A549 (cell line): ENCODE measurements at regions not wholly inside any gene's neighbourhood (a gene's known extent, or its start where the extent isn't known, plus 50 kb on each side); places are given as distances from the start of the nearest gene placed in this dataset.

ENCODE experiments used
- ATAC-seq, 2 experiments: fragments of 200-7000 bp in 1 of 2; fragments of >200 bp in 1 of 2; cut with Nextera tagmentation in 1 of 2; cut with Tn5 transposase in 1 of 2; 3 replicates each; pipeline versions ENCODE4 v1.8.0 to v1.9.1; 2018 to 2020; ENCODE audit warnings: mild to moderate bottlenecking in 1 of 2, moderate library complexity in 1 of 2
- CTCF ChIA-PET: fragments of 300-600 bp; sonication (Branson Sonifier 250); formaldehyde crosslinking; extraction: SDS; loops from one replicate; lab custom pipeline; 2021; ENCODE audit warnings: antibody characterized with exemption, inconsistent platforms; lab: Yijun Ruan, JAX
- POLR2A ChIA-PET: fragments of 350-600 bp; formaldehyde crosslinking; extraction: SDS; loops from one replicate; lab custom pipeline; 2021; ENCODE audit warnings: antibody characterized with exemption, inconsistent platforms; lab: Yijun Ruan, JAX
- DNase-seq, 2 experiments: peaks; one replicate each; pipeline versions ENCODE4 v3.0.0 to v3.0.0-alpha.2; 2011 to 2016; ENCODE audit warnings: low read depth in 1 of 2, low spot score in 1 of 2
- FAIRE-seq: peaks from 2 replicates; lab custom pipeline; 2011; peaks lifted over from hg19 to GRCh38; lab: Jason Lieb, UNC
- H3K27ac ChIP-seq, 2 experiments: fragments of >200 bp; sonication (Bioruptor Twin); formaldehyde crosslinking; 3 replicates each; pipeline ENCODE4 v1.5.1; 2016 to 2017
- H3K4me1 ChIP-seq: fragments of >200 bp; sonication (Bioruptor Twin); formaldehyde crosslinking; 3 replicates; pipeline ENCODE4 v1.6.1; 2016
- H3K4me2 ChIP-seq: fragments of >200 bp; sonication (Bioruptor Twin); formaldehyde crosslinking; 3 replicates; pipeline ENCODE4 v1.6.1; 2016
- H3K4me3 ChIP-seq: fragments of >200 bp; sonication (Bioruptor Twin); formaldehyde crosslinking; 3 replicates; pipeline ENCODE4 v1.5.1; 2016
- H3K9me3 ChIP-seq: fragments of >200 bp; sonication (Bioruptor Twin); formaldehyde crosslinking; 3 replicates; pipeline ENCODE4 v1.6.1; 2016
- CBX2 ChIP-seq: fragments of 200-600 bp; sonication (generic); IDR thresholded peaks from 2 replicates; pipeline ENCODE4 v1.6.1; 2016; ENCODE audit warnings: low read depth, mild to moderate bottlenecking, borderline replicate concordance
- CBX8 ChIP-seq: fragments of 200-600 bp; sonication (generic); IDR thresholded peaks from 2 replicates; pipeline ENCODE4 v1.6.1; 2016
- CHD4 ChIP-seq: fragments of 200-600 bp; sonication (generic); IDR thresholded peaks from 2 replicates; pipeline ENCODE4 v1.6.1; 2016; ENCODE audit warnings: antibody characterized with exemption, mild to moderate bottlenecking, borderline replicate concordance
- EHMT2 ChIP-seq: fragments of 200-600 bp; sonication (generic); IDR thresholded peaks from 2 replicates; pipeline ENCODE4 v1.6.1; 2016; ENCODE audit warnings: antibody characterized with exemption, low read depth, mild to moderate bottlenecking, moderate library complexity
- ESRRA ChIP-seq: fragments of 150-350 bp; IDR thresholded peaks from 2 replicates; pipeline ENCODE4 v1.6.1; 2014; ENCODE audit warnings: mild to moderate bottlenecking, low read length, borderline replicate concordance
- FOSL2 ChIP-seq, 2 experiments: fragments of 450-650 bp in 1 of 2; fragments of >200 bp in 1 of 2; sonication (Bioruptor Twin) in 1 of 2; formaldehyde crosslinking; IDR thresholded peaks; 2 replicates each; pipeline versions ENCODE4 v1.5.0 to v1.6.1; 2016 to 2020; ENCODE audit warnings: mild to moderate bottlenecking in 1 of 2, moderate library complexity in 1 of 2
- HEYL ChIP-seq: fragments of 250-450 bp; sonication (Bioruptor Pico); IDR thresholded peaks from 2 replicates; pipeline ENCODE4 v1.8.0; 2021; ENCODE audit warnings: mild to moderate bottlenecking, moderate library complexity
- HOXA7 ChIP-seq: fragments of 250-450 bp; sonication (Bioruptor Pico); IDR thresholded peaks from 2 replicates; pipeline ENCODE4 v1.5.0; 2020; ENCODE audit warnings: mild to moderate bottlenecking, moderate library complexity
- HOXB13 ChIP-seq: fragments of 250-450 bp; sonication (Bioruptor Pico); IDR thresholded peaks from 2 replicates; pipeline ENCODE4 v1.5.0; 2020; ENCODE audit warnings: low read depth, mild to moderate bottlenecking, moderate library complexity
- JUNB ChIP-seq: fragments of >200 bp; sonication (Bioruptor Twin); formaldehyde crosslinking; IDR thresholded peaks from 2 replicates; pipeline ENCODE4 v1.6.1; 2016
- KDM5A ChIP-seq: fragments of 200-600 bp; sonication (generic); IDR thresholded peaks from 2 replicates; pipeline ENCODE4 v1.6.1; 2016; ENCODE audit warnings: antibody characterized with exemption, mild to moderate bottlenecking
- MAFK ChIP-seq: fragments of 450-650 bp; IDR thresholded peaks from 2 replicates; pipeline ENCODE4 v1.6.1; 2014; ENCODE audit not compliant: partially characterized antibody
- MAZ ChIP-seq: fragments of 150-350 bp; IDR thresholded peaks from 2 replicates; pipeline ENCODE4 v1.6.1; 2014; ENCODE audit warnings: antibody characterized with exemption, low read depth, low read length, borderline replicate concordance
- MYC ChIP-seq: IDR thresholded peaks from 2 replicates; pipeline ENCODE4 v1.6.1; 2012; ENCODE audit warnings: mild to moderate bottlenecking, inconsistent platforms, low read length, improper control_type of control experiment, borderline replicate concordance
- NFE2L2 ChIP-seq: fragments of 150-350 bp; conservative IDR thresholded peaks from 2 replicates; pipeline ENCODE4 v1.6.1; 2014; ENCODE audit warnings: low read length
- RAD21 ChIP-seq, 2 experiments: fragments of >200 bp in 1 of 2; sonication (Bioruptor Twin) in 1 of 2; formaldehyde crosslinking in 1 of 2; IDR thresholded peaks in 1 of 2; conservative IDR thresholded peaks in 1 of 2; 2 replicates in 1 of 2; 3 replicates in 1 of 2; pipeline ENCODE4 v1.6.1; 2012 to 2018; ENCODE audit warnings: inconsistent platforms in 1 of 2
- RNF2 ChIP-seq: fragments of 200-600 bp; sonication (generic); IDR thresholded peaks from 2 replicates; pipeline ENCODE4 v1.6.1; 2016; ENCODE audit warnings: low read depth, mild to moderate bottlenecking, antibody characterized with exemption, moderate library complexity, borderline replicate concordance
- SMC3 ChIP-seq: fragments of >200 bp; sonication (Bioruptor Twin); formaldehyde crosslinking; IDR thresholded peaks from 3 replicates; pipeline ENCODE4 v1.6.1; 2018; ENCODE audit warnings: inconsistent platforms
- TP53 ChIP-seq: fragments of 250-450 bp; sonication (Bioruptor Pico); IDR thresholded peaks from 2 replicates; pipeline ENCODE4 v1.5.0; 2021; ENCODE audit warnings: mild to moderate bottlenecking, moderate library complexity
- ZFP36 ChIP-seq: fragments of 450-650 bp; IDR thresholded peaks from 2 replicates; pipeline ENCODE4 v1.6.1; 2014; ENCODE audit warnings: borderline replicate concordance; ENCODE audit not compliant: partially characterized antibody
- ZNF302 ChIP-seq: fragments of 250-450 bp; sonication (Bioruptor Pico); IDR thresholded peaks from 2 replicates; pipeline ENCODE4 v1.9.0; 2021; ENCODE audit warnings: inconsistent platforms, mild to moderate bottlenecking, moderate library complexity
- WGBS: methylation state at CpG from one replicate; pipeline ENCODE4 v1.1.6; 2017; ENCODE audit errors: missing lambda C conversion rate; 5-methylcytosine and 5-hydroxymethylcytosine counted together
- TF ChIP-seq, protein P1 (sequence below): fragments of 450-650 bp; IDR thresholded peaks from 2 replicates; pipeline ENCODE4 v1.6.1; 2014; ENCODE audit warnings: antibody characterized with exemption
- TF ChIP-seq, protein P2 (sequence below): fragments of >200 bp; sonication (Bioruptor Twin); formaldehyde crosslinking; IDR thresholded peaks from 3 replicates; pipeline ENCODE4 v1.5.1; 2016
- TF ChIP-seq, protein P3 (sequence below): fragments of 200-600 bp; sonication (generic); IDR thresholded peaks from 2 replicates; pipeline ENCODE4 v1.6.1; 2016; ENCODE audit warnings: antibody characterized with exemption, mild to moderate bottlenecking, moderate library complexity
- TF ChIP-seq, protein P4 (sequence below): fragments of 250-450 bp; sonication (Bioruptor Pico); IDR thresholded peaks from 2 replicates; pipeline ENCODE4 v1.5.0; 2021; ENCODE audit warnings: mild to moderate bottlenecking, moderate library complexity, borderline replicate concordance

DNA sequence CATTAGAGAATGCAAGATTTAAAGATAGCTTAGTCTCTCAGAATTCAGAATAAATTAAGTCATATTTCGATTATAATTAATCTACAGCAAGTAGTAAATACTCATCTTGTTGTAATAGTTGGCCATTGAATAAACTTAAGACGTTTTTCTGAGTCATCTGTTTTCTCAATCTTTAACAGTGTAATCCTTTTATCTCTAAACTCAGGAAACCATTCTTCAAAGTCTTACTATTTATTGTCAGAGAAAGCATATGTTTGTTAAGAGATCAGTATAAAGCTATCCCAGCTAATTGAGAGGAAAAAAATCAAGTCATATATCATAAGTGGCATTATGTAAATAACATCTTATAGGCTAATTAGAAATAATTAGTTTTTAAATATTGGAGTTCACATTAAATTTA, 201.2 kb upstream of the ADAMTS5 start:
- no peak for FAIRE-seq
- no peak overlapping the region for H3K27ac ChIP-seq
- 0% methylated on average over 2 of the region's 2 CpGs for WGBS
- POLR2A ChIA-PET, result no interaction called here
- H3K4me3 ChIP-seq, result no peak overlapping the region
- H3K4me2 ChIP-seq, result no peak overlapping the region
- no peak for DNase-seq
- H3K4me1 ChIP-seq, result no peaks in the 10 kb centered on the region
- ATAC-seq, result no peak
- CTCF ChIA-PET, result no interaction called here
- no peaks in the 10 kb centered on the region for H3K9me3 ChIP-seq
- no peak for TF ChIP-seq FOSL2 (IDR thresholded peaks at IDR 0.05)
- TF ChIP-seq FOSL2 (CRISPR knock-in tag; IDR thresholded peaks at IDR 0.05), result no peak
- no peak for TF ChIP-seq SMC3
- TF ChIP-seq MAZ, result no peak
- no peak for TF ChIP-seq HOXA7 (CRISPR knock-in tag)
- no peak for TF ChIP-seq CHD4
- no peak for TF ChIP-seq MAFK
- TF ChIP-seq RAD21 (conservative IDR thresholded peaks at IDR 0.05 in 1 of 2, IDR thresholded peaks at IDR 0.05 in 1 of 2), result no peak
- TF ChIP-seq MYC, result no peak
- TF ChIP-seq, protein P1, sequence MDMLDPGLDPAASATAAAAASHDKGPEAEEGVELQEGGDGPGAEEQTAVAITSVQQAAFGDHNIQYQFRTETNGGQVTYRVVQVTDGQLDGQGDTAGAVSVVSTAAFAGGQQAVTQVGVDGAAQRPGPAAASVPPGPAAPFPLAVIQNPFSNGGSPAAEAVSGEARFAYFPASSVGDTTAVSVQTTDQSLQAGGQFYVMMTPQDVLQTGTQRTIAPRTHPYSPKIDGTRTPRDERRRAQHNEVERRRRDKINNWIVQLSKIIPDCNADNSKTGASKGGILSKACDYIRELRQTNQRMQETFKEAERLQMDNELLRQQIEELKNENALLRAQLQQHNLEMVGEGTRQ, result no peak
- TF ChIP-seq NFE2L2, result no peak
- TF ChIP-seq ESRRA, result no peak
- TF ChIP-seq HOXB13, result no peak
- no peak for TF ChIP-seq ZNF302 (CRISPR knock-in tag)
- TF ChIP-seq CBX8, result no peak
- TF ChIP-seq KDM5A, result no peak
- TF ChIP-seq TP53, result no peak
- no peak for TF ChIP-seq HEYL (CRISPR knock-in tag)
- TF ChIP-seq, protein P2, sequence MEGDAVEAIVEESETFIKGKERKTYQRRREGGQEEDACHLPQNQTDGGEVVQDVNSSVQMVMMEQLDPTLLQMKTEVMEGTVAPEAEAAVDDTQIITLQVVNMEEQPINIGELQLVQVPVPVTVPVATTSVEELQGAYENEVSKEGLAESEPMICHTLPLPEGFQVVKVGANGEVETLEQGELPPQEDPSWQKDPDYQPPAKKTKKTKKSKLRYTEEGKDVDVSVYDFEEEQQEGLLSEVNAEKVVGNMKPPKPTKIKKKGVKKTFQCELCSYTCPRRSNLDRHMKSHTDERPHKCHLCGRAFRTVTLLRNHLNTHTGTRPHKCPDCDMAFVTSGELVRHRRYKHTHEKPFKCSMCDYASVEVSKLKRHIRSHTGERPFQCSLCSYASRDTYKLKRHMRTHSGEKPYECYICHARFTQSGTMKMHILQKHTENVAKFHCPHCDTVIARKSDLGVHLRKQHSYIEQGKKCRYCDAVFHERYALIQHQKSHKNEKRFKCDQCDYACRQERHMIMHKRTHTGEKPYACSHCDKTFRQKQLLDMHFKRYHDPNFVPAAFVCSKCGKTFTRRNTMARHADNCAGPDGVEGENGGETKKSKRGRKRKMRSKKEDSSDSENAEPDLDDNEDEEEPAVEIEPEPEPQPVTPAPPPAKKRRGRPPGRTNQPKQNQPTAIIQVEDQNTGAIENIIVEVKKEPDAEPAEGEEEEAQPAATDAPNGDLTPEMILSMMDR, result no peak
- TF ChIP-seq RNF2, result no peak
- TF ChIP-seq, all 56 proteins: peak for 0

DNA sequence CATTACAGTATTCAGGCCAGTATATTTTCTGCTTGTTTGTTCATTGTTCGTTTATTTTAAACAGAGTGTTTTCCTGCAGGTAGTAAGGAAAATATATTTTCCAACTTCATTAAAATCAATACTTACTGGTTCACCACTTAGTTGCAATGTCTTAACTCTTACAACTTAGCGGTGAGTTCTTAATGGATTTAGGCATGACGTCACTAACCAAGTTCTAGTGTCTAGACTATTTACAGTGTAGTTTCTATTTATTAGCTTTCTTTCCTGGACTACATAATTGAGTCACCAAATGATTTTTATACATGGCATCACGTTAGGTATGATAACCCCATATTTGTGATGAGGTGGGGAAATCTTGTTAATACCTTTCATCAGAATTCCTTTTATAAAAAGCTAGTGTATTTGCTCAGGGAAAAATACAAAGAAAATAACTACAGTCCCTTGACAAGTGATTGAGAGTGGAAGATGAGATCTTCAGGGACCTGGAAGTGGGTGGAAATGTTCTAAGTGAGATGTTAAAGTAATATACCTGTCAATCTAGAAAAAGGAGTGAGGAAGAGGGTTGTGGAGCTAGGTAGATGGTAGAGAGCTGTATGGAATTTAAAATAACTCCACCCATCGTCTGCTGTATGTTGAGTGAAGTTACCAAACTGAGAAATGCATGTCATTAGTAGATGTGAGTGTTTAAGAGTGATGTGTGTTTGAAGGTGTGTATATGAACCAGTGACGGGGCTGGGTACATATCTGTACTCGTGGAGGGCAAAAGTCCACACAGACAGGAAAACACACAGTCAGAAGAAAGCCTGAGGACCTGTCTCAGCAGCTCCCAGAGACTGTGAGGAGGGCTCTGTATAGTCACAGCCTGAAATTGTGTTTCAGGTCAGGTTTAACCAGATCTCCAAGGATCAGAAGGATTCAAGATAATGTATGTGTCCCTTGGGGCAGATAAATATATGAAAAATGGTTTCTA, 197.6 kb upstream of the ADAMTS5 start:
- H3K9me3 ChIP-seq, result no peaks in the 10 kb centered on the region
- FAIRE-seq, result no peak
- no peak for DNase-seq
- ChIA-PET CTCF (no interaction called here), POLR2A (no interaction called here)
- no peaks in the 10 kb centered on the region for H3K4me1 ChIP-seq
- no peak overlapping the region for H3K4me2 ChIP-seq
- H3K27ac ChIP-seq, result no peak overlapping the region
- ATAC-seq, result no peak
- no peak overlapping the region for H3K4me3 ChIP-seq
- no peak for TF ChIP-seq CBX2
- TF ChIP-seq, protein P3, sequence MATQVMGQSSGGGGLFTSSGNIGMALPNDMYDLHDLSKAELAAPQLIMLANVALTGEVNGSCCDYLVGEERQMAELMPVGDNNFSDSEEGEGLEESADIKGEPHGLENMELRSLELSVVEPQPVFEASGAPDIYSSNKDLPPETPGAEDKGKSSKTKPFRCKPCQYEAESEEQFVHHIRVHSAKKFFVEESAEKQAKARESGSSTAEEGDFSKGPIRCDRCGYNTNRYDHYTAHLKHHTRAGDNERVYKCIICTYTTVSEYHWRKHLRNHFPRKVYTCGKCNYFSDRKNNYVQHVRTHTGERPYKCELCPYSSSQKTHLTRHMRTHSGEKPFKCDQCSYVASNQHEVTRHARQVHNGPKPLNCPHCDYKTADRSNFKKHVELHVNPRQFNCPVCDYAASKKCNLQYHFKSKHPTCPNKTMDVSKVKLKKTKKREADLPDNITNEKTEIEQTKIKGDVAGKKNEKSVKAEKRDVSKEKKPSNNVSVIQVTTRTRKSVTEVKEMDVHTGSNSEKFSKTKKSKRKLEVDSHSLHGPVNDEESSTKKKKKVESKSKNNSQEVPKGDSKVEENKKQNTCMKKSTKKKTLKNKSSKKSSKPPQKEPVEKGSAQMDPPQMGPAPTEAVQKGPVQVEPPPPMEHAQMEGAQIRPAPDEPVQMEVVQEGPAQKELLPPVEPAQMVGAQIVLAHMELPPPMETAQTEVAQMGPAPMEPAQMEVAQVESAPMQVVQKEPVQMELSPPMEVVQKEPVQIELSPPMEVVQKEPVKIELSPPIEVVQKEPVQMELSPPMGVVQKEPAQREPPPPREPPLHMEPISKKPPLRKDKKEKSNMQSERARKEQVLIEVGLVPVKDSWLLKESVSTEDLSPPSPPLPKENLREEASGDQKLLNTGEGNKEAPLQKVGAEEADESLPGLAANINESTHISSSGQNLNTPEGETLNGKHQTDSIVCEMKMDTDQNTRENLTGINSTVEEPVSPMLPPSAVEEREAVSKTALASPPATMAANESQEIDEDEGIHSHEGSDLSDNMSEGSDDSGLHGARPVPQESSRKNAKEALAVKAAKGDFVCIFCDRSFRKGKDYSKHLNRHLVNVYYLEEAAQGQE, result no peak
- TF ChIP-seq MYC, result no peak
- TF ChIP-seq, protein P4, sequence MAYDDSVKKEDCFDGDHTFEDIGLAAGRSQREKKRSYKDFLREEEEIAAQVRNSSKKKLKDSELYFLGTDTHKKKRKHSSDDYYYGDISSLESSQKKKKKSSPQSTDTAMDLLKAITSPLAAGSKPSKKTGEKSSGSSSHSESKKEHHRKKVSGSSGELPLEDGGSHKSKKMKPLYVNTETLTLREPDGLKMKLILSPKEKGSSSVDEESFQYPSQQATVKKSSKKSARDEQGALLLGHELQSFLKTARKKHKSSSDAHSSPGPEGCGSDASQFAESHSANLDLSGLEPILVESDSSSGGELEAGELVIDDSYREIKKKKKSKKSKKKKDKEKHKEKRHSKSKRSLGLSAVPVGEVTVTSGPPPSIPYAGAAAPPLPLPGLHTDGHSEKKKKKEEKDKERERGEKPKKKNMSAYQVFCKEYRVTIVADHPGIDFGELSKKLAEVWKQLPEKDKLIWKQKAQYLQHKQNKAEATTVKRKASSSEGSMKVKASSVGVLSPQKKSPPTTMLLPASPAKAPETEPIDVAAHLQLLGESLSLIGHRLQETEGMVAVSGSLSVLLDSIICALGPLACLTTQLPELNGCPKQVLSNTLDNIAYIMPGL (CRISPR knock-in tag), result no peak
- no peak for TF ChIP-seq JUNB
- TF ChIP-seq ZFP36, result no peak
- TF ChIP-seq EHMT2, result no peak
- WGBS, result 16% methylated on average over 7 of the region's 7 CpGs
